ENCODE measurements at regions not wholly inside any gene's neighbourhood (a gene's known extent, or its start where the extent isn't known, plus 50 kb on each side); places are given as distances from the start of the nearest gene placed in this dataset.
A peak's percentile ranks its signal among the peaks of the same experiment; 100 is the strongest.

DNA sequence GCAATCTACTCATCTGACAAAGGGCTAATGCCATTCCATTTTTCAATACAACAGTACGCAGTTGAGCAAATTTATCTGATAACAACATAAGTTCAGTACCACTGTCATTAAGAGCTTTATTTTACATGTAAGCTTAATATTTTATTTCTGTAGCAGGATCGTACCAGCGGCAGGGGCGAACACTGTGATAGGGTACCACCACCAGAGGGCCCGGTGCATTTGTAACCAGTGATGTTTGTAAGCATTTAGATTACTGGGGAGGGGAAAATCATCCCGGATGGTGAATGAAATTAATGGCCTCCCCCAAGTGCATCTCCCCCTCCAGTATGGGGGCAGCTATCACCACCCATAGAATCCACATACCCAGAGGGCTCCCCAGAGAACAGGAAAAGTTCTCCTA, 179.0 kb downstream of the ADGRA3 start:
- DNase-seq, result no peak

DNA sequence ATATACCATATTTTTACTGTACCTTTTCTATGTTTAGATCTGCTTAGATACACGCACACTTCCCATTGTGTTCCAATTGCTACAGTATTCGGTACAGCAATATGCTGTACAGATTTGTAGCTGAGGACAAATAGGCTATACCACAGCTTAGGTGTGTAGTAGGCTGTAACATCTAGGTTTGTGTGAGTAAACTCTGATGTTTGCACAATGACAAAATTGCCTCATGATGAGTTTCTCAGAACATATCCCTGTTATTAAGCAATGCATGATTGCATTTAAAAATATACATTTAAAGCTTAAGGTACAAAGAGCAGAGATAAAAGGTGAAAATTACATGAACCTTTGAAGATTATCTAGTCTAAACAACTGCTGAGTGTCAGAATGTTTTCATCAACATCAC, 181.7 kb downstream of the ADGRA3 start:
- DNase-seq, result no peak

DNA sequence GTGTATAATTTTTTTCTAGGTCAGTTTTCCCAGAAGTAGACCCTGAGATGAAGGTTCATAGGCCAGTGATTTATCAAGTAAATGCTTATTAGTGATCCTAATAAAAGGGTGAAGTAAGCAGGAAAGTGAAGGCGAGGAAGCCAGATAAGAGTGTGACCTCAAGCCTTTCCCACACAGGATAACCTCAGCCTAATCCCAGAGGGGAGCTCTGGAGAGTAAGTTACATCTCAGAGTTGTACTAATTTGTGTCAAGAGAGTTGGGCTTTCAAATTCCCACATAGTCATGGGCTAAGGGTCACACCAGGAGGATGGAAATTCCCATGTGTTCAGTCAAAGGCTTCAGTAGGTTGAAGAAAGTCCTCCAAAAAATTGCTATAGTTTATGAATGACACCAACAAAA, 191.4 kb downstream of the ADGRA3 start:
- DNase-seq, result no peak

DNA sequence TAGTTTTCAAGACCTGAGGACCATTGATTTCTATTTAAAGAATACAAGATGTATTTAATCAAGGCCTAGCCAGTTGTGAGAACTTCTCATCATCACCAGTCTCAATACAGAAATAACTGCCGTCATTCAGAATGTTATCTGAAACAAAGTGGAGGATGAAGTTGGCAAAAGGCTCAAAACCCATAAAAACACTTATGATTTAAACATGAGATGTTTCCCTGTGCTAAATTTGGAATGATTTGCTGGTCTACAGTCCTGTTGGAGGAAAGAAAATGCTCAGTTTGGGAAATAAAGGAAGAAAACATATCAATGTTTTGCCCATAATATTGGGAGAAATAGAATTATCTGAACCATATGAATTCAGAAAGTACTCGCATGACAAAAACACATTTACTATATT, 192.2 kb downstream of the ADGRA3 start:
- DNase-seq, result no peak

DNA sequence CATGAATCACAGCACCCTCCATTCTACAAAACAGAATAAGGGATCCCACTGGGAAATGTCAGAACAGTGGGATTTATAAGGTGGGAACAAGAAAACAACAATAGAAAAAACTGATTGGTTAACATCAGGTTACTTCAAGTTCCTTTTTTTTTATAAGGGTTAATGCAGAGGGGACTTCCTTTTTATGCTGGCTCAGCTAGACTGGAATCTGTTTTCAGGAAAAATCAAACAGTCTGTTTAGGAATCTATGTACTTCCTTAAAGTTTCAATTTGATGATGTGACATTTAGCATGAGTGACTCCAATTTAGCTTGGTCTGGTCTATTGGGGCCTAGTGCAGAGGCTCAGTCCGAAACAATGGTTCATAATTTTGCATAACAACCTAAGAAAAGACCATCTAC, 192.9 kb downstream of the ADGRA3 start:
- DNase-seq, result no peak

DNA sequence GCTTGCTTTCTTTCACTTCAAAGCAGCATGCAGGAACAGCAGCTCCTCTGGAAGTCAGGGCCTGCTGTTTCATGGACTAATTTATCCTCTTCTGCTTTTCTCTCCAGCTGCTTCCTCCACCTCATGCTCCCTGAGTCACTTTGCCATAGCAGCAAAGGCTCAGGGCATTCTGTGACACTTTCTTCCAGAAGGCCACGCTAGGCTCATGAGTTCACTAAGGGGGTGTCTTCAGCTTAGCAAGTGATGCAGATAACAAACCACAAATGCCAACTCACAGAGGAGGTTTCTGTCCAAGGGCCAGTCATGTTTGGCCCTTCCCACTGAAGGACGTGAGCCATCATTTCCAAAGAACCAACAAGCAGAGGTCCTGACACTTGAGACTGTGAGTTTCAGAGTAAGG, 200.2 kb downstream of the ADGRA3 start:
- DNase-seq, result peak; percentile 39

DNA sequence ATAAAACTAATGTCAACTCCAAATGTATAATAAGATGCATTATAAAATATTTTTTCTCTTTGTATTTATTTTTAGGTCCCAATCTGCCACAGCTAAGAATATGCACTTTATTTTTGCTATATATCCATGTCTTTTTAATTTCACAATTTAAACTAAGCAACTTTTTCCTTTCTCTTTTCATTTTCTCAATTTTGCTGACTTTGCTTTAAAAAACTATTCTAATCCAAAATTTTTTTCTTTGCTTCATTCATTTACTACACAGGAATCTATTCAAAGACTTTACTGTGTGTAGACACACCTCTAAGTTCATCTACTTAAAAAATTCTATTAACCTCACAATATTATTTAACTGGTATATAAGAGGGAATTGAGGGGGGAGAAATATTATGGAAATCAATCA, 201.9 kb downstream of the ADGRA3 start:
- DNase-seq, result no peak

DNA sequence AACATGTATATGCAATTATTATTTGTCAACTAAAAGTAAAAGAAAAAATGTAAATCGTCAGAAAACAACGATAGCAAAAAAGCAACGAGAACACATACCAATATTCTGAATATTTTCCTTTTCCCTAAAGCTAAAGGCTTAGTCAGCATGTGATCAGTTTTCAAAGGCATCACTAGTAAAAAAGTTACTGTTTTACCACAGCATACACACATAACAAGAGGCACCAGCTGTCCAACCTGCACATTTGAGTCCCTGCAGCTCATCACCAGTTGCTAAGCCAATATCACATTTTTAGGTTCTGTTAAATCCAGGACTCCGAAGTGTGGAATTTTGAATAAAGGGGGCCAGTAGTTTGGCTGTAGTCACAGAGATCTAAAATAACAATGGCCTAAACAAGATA, 203.8 kb downstream of the ADGRA3 start:
- DNase-seq, result no peak

DNA sequence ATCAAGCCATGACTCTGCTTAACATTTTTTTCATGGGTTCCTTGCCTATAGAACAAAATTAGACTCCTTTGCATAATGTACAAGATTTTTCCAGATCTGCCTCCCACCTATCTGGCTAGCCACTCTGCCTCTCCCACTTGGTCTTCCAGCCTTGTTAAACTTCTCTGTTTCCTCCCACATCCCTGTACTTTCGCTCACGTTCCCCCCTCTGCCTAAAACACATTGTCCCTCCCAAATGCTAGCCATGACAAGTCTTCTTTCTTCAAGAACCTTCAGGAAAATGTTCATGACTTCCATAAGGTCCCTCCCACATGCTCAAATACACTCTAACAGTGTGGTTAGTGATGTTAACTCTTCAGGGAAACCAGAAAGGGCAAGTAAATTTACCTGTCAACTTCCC, 214.6 kb downstream of the ADGRA3 start:
- DNase-seq, result no peak

DNA sequence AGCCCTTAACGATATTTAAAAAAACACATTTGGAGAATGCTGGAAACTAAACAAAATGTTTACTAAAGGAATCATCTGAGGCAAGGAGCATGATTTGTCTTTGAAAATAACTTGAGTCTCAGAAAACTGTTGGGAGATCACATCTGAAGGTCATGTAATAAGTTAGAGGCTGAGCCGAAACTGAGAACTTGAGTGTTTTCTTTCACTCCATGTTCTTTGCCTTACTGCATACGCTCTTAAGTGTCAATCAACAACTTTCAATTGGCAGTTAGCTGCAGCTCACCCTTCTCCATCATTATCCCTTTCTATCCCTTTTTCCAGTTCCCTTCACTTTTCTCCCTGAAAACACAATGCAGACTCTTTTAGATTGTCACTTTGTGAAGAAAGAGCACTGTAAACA, 216.2 kb downstream of the ADGRA3 start:
- no peak for DNase-seq

DNA sequence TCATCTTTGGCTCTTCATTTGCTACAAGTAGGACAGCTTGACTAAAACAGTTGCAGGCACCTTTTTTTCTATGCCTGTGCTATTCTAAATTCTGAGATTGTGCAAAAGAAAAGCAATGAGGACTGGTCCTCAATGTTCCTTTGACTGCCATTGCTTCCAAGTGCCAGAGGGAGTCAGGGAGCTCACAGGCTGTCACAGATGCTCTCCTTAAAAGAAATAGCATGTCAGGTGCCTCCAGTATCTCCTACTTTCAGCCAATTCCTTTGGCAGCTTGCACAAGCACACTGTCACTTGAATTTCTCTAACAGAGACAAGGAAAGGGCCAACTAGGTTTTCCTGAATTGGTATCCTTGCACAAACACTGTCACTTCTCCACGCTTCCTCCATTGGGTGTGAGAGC, 228.2 kb downstream of the ADGRA3 start:
- no peak for DNase-seq

DNA sequence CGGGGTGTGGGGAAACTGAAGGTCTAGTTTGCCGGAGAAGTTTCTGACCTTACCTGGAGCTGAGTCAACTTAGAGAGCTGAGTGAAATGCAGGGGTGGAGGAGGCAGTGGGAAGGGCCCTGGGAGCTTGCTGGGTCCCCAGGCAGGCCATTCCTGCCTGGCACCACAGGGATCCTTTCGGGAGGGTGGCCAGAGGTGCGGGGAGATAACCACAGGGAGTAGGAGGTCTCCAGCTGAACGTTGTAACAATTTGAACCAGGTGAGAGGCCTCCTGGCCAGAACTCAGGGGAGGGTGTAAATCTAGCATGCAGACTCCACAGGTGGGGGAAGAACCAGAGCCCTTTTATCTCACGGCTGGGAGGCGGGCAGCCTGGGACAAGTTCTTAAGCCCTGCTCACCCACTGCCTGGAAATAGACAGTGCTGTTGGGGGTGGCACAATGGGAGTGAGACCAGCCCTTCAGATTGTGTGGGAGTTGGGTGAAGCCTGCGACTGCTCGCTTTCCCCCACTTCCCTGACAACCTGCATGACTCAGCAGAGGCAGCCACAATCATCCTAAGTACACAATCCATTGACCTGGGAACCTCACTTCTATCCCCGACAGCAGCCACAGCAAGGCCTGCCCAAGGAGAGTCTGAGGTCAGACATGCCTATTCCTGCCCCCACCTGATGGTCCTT, 247.4 kb downstream of the ADGRA3 start:
- no peak for DNase-seq

DNA sequence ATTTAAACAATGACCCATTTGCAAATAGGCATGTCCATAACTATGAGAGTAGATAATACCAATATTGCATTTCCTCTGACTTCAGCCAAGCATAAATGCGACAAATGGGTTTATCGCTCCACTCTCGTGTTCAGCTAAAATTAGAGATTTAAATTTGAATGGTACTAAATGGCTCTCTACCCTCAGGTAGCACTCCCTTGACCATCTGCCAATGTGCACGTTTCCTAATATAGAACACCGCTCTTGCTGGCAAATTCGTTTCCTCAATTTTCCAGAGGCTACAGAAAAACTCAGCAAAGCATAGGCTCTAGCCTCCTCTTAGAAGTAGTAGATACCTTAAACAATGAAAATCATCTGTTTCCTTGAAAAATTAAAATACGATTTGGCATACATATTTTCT, 251.6 kb downstream of the ADGRA3 start:
- DNase-seq, result no peak

DNA sequence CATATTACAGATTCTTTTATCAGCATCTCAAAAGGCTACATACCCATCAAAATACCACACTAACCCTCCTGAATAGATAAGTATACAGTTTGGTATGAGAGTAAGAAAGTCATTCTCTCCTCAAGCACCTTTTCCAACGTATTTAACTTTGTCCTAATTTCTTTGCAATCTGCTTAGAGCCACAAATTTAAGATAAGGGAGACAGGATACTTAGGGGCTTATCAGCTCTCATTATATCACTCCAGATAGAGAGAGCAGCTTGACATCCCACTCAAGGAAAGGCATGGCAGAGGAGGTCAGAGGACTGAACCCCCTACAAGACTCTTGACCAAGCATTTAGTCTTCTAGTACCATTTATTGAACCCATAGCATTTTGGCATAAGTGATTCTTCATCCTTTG, 262.4 kb downstream of the ADGRA3 start:
- no peak for DNase-seq

DNA sequence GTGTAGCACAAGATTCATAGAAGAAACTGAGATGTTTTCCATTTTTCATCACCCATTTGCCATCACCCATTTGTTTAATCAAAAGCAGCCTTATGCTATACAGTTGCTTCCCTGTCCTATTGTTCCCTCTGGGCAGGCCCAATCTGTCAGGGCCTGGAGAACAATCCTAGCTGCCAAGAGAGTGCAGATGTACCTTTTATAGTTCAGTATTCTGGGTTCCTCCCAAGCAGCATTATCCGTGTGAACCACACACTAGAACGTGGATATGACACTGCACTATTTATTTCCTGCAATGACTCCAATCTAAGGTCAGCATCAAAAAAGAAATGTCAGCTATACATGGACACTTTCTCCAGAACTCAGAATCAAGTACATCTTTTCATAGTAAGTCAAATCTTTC, 269.0 kb downstream of the ADGRA3 start:
- no peak for DNase-seq

DNA sequence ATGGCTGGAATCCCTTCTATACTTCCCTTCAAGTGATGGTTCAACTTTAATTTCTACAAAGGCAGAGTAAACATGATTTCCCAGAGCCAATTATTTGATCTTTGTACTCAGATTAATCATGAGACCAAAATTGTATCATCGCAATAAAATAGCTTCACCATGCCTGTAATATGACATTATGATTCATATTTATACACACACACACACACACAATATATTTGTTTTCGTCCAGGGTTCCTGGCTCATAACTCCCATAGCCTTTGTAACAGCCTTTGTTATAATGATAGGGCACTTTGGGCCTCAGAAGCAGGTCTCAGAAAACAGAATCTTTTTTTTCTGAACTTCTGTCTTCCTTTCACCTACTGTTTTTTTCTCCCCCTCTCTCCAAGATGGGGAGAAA, 270.6 kb downstream of the ADGRA3 start:
- DNase-seq, result no peak

DNA sequence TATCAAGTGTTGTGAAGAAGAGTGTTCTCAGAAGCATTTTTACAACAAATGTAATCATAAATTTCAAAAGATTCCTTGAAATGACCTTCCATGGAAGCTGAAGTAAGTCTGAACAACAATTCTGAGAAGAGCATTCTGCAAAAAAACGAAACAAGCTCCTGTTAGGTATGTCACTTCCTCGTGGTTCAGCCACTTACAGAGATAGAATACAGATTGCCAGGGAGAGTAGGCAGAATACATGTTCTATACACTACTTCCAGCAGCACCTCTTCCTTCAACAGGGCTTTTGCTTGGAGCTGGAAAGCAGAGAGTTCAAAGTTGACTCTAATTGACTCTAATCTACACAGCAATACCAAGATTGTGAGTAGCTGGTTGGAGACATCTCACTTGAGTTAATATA, 274.5 kb downstream of the ADGRA3 start:
- DNase-seq, result no peak

DNA sequence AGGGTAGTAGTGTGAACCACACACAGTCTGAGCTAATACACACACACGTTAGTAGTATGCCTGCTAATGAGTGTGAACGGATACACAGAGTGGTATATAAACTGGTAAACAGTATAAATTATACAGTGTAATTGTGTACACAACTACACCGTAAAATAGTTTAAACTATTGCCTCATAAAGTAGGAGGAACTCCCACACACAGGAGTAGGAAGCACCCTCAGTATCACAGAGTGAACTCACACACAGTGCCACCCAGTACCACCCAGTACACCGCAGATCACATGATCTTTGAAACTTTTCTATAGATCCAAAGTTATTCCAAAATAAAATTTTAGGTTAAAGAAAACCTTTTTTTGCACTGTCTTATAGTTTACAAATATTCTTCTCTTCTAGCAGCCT, 275.1 kb downstream of the ADGRA3 start:
- DNase-seq, result no peak

DNA sequence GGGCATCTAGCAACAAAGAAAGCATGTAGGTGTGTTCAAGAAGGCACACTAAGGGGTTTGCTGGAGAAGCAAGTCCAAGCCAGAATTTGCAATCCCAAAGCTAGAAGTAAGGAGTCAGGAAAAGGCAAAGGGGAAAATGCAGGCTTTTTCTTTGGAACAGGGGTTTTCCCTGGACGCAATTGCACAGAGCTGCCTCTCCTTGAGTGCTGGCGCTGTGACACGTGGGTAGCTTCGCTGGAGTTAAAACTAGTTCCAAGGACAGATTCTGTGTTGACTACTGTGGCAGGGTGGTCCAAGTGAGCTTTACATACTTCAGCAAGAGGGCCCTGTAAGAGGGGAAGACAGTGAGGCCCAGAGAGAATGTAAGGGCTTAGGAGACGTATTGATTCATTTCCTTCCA, 277.1 kb downstream of the ADGRA3 start:
- no peak for DNase-seq

DNA sequence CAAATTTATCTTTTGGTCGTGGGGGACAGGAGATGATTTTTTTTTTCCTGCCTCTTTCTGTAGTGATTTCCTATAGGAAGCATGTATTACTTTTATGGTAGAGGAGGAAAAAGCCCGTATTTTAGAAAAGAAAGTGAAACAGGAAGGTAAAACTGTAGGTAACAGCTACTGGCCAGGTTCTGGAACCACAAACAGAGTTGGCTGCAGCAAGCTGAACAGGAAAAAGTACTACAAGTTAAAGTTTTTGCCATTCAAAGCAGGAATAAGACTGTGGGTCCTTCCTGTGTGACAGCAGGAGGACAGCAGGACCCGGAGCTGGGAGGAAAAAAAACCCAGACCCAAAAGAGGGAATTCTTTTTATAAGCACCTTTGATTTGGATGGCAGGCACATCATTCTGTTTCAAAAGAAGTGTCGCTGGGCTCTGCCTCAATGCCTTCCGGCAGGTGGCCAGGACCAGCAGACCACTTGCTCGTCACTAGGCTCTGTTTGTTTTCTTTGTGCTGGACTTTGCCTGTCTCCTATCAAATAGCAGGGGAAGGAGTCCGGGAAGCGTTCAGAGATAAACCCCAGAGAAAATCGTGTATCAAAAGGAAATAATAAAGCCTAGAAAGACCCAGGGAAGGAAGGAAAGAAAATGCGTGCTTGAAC, 277.9 kb downstream of the ADGRA3 start:
- no peak for DNase-seq

DNA sequence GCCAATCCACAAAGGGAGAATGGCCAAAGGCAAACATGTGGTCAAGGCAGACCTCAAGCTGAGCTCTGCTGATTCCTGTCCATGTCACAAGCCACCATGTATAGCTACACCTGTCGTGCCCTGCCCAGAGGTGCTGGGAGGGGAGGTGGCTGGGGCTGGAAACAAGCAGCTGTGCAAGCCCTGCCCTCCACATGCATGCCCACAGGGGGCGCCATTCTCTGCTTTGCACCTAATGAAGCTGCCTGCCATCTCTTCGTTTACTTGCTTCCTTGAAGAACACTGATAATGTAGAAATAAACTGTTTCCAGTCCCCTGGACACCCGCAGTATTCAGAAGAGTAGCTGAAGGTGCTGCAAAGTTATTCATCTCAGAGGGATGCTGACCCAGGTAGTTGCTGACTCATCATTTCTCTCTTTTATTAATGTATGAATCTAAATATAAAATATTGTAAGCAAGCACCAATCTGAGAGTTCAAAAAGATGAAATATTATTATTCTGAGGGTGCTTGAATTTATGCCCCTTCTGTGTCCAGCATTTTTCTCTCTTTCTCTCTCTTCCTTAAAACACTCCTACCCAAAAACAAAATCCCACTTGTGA, 278.6 kb downstream of the ADGRA3 start:
- DNase-seq, result peak; percentile 65

DNA sequence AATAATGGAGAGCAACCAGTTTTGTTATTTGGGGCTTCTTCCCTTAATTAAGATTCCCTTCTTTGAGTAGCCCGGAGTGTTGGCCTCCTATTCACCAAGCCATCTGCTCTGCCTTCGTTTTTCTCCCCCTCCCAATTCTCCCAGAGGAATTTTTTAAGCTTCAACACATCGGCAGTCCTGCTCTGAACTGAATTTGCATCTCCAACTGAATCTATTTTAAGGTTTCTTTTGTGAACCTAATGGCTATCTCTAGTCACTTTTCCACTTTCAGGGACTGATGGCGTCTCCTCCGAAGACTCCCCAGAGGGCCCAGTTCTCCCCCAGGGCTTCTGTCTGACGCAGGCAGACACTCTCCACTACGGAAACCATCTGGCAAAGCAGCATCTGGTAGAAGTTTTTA, 280.2 kb downstream of the ADGRA3 start:
- DNase-seq, result no peak

DNA sequence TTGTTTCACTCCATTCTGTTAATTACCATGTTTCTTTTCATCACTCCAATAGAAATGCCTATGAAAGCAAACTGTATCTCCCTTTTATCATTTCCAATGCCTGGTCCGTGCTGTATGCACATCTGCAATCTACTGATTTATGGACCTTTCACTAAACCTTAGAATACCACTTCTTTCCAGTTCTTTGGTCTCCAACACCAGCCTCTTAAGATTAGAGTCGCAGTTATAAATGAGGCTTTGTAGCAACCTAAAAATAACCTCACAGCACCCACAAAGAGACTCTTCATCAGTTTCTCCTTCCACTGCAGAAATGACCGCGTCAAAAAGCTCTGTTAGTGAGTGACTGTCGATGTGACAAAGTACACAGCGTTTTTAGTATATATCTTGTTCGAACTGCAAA, 282.6 kb downstream of the ADGRA3 start:
- no peak for DNase-seq

DNA sequence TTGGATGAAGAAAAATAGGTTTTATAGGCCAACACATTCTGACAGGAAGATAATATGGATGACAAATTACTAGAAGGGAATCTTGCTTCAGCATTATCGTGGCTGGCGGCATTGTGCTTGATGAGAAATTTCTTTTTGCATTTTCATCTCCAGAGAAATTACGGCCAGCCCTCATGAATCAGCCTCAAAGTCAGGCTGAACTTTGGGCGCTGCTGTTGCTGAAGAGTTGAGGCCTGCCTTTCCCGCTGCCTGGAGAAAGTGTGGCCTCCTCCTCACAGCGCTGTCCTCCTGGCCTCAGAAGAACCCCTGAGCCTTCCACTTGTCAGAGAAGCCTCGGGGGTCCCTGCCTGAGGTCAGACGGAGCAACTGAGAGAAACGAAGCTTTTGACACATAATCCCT, 272.4 kb upstream of the KCNIP4 start:
- DNase-seq, result no peak

DNA sequence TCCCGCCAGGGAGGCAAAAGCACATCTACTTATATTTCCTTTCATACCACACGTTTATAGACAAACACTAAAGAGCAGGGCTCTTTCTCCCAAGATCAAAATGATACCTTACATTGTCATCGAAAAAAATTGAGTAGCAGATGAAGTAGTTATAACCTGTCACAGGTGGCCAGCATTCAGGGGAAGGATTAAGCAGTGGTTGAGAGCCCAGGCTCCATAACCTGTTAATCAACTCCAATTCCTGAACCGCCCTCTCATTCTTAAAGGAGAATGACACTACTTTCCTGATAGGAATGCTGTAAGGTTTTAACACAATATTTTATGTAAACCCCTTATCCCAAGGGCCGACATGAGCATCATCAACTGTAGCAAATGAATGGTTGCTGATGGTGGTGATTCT, 268.9 kb upstream of the KCNIP4 start:
- DNase-seq, result no peak

Data from hematopoietic multipotent progenitor cell treated with erythropoietin and hydrocortisone succinate and interleukin-3 and kit ligand, for 6 days (in vitro differentiated cells).